IMR-90 (cell line): ENCODE measurements at regions not wholly inside any gene's neighbourhood (a gene's known extent, or its start where the extent isn't known, plus 50 kb on each side); places are given as distances from the start of the nearest gene placed in this dataset.

Source experiments
- ATAC-seq: fragments of 200-7000 bp; cut with Tn5 transposase; 2 replicates; pipeline ENCODE4 v1.9.1; 2020; ENCODE audit warnings: low read depth, mild to moderate bottlenecking, moderate library complexity
- BruUV-seq: library from RNA; stranded (reverse); fragments of 400-500 nt; replicated peaks from 2 replicates; lab custom pipeline; 2021; lab: Mats Ljungman, UMichigan
- CTCF ChIA-PET: fragments of 300-600 bp; formaldehyde crosslinking; extraction: SDS; loops from one replicate; lab custom pipeline; 2021; ENCODE audit warnings: antibody characterized with exemption; lab: Yijun Ruan, JAX
- POLR2A ChIA-PET: fragments of 300-600 bp; sonication (Branson Sonifier 250); formaldehyde crosslinking; loops from one replicate; lab custom pipeline; 2022; ENCODE audit warnings: antibody characterized with exemption; ENCODE audit not compliant: unreplicated experiment; lab: Charles Lee
- DNase-seq: peaks from one replicate; pipeline ENCODE4 v3.0.0; 2013
- H2AFZ ChIP-seq: replicated peaks from 2 replicates; pipeline ENCODE3; 2013; ENCODE audit warnings: low read length, mild to moderate bottlenecking; ENCODE audit not compliant: poor library complexity
- H2AK5ac ChIP-seq: 2 replicates; pipeline ENCODE4 v1.6.1; 2013; ENCODE audit warnings: low read depth, low read length, inconsistent platforms
- H2AK9ac ChIP-seq: replicated peaks from 2 replicates; pipeline ENCODE3; 2013; ENCODE audit warnings: mild to moderate bottlenecking, low read depth, low read length, moderate library complexity; ENCODE audit not compliant: poor library complexity
- H2BK120ac ChIP-seq: 2 replicates; pipeline ENCODE4 v1.6.1; 2013; ENCODE audit warnings: low read depth, low read length, inconsistent platforms
- H2BK15ac ChIP-seq: 3 replicates; pipeline ENCODE4 v1.6.1; 2013; ENCODE audit warnings: low read depth, low read length, inconsistent platforms
- H2BK20ac ChIP-seq: 2 replicates; pipeline ENCODE4 v1.6.1; 2013; ENCODE audit warnings: low read depth, mild to moderate bottlenecking, inconsistent platforms, low read length, moderate library complexity
- H2BK5ac ChIP-seq: 2 replicates; pipeline ENCODE4 v1.6.1; 2013; ENCODE audit warnings: mild to moderate bottlenecking, low read depth, low read length, inconsistent platforms; ENCODE audit not compliant: poor library complexity, severe bottlenecking
- H3K14ac ChIP-seq: replicated peaks from 2 replicates; pipeline ENCODE4 v1.6.1; 2013; ENCODE audit warnings: low read depth, low read length, inconsistent platforms
- H3K18ac ChIP-seq: 2 replicates; pipeline ENCODE4 v1.6.1; 2013; ENCODE audit warnings: low read depth, low read length, control low read depth
- H3K23ac ChIP-seq: 2 replicates; pipeline ENCODE4 v1.6.1; 2013; ENCODE audit warnings: low read depth, low read length, inconsistent platforms
- H3K27ac ChIP-seq: 2 replicates; pipeline ENCODE4 v1.5.1; 2013; ENCODE audit warnings: mild to moderate bottlenecking, control low read depth, low read length; ENCODE audit not compliant: insufficient read depth
- H3K27me3 ChIP-seq: 2 replicates; pipeline ENCODE4 v1.6.1; 2013; ENCODE audit warnings: low read length; ENCODE audit not compliant: control insufficient read depth, insufficient read depth
- H3K36me3 ChIP-seq: 2 replicates; pipeline ENCODE4 v1.6.1; 2013; ENCODE audit warnings: low read length, mixed read lengths; ENCODE audit not compliant: control insufficient read depth, insufficient read depth
- H3K4ac ChIP-seq: 2 replicates; pipeline ENCODE4 v1.6.1; 2013; ENCODE audit warnings: low read depth, low read length, inconsistent platforms
- H3K4me1 ChIP-seq: 2 replicates; pipeline ENCODE4 v1.6.1; 2013; ENCODE audit warnings: low read length, mixed read lengths; ENCODE audit not compliant: control insufficient read depth, insufficient read depth
- H3K4me2 ChIP-seq: 2 replicates; pipeline ENCODE4 v1.6.1; 2013; ENCODE audit warnings: low read depth, mild to moderate bottlenecking, control low read depth, low read length, moderate library complexity
- H3K4me3 ChIP-seq: 2 replicates; pipeline ENCODE4 v1.5.1; 2013; ENCODE audit warnings: low read depth, mild to moderate bottlenecking, control low read depth, low read length, moderate library complexity; ENCODE audit not compliant: insufficient read depth
- H3K56ac ChIP-seq: 2 replicates; pipeline ENCODE4 v1.6.1; 2013; ENCODE audit warnings: low read length, inconsistent platforms; ENCODE audit not compliant: insufficient read depth; ENCODE audit errors: extremely low read depth
- H3K79me1 ChIP-seq, 2 experiments: 2 replicates each; pipeline ENCODE4 v1.6.1; 2013; ENCODE audit warnings: low read length in 2 of 2, inconsistent platforms in 1 of 2, low read depth in 1 of 2
- H3K9ac ChIP-seq: 2 replicates; pipeline ENCODE4 v1.6.1; 2013; ENCODE audit warnings: low read depth, low read length, control low read depth
- H3K9me1 ChIP-seq: 2 replicates; pipeline ENCODE4 v1.6.1; 2013; ENCODE audit warnings: low read length, inconsistent platforms; ENCODE audit not compliant: insufficient read depth
- H3K9me3 ChIP-seq: 2 replicates; pipeline ENCODE4 v1.6.1; 2013; ENCODE audit warnings: low read length; ENCODE audit not compliant: control insufficient read depth, insufficient read depth
- H4K20me1 ChIP-seq: 2 replicates; pipeline ENCODE4 v1.6.1; 2013; ENCODE audit warnings: low read length, inconsistent platforms; ENCODE audit not compliant: insufficient read depth
- H4K5ac ChIP-seq: 2 replicates; pipeline ENCODE4 v1.6.1; 2013; ENCODE audit warnings: mild to moderate bottlenecking, low read depth, low read length, control low read depth
- H4K8ac ChIP-seq, 2 experiments: 2 replicates each; pipeline ENCODE4 v1.6.1; 2013; ENCODE audit warnings: low read depth in 2 of 2, low read length in 2 of 2, control low read depth in 1 of 2, inconsistent platforms in 1 of 2
- H4K91ac ChIP-seq: 2 replicates; pipeline ENCODE4 v1.6.1; 2013; ENCODE audit warnings: low read depth, low read length, inconsistent platforms; ENCODE audit not compliant: insufficient read depth
- WGBS, 2 experiments: methylation state at CpG; one replicate each; pipeline versions ENCODE4 v1.1.5 to v1.1.7; 2013; ENCODE audit warnings: missing lambda C conversion rate in 2 of 2; ENCODE audit not compliant: insufficient read length in 1 of 2; ENCODE audit errors: extremely low coverage in 2 of 2; 5-methylcytosine and 5-hydroxymethylcytosine counted together
- dilution Hi-C: fragments of 300-500 bp; cut with HindIII; formaldehyde crosslinking; loops from one replicate; pipeline ENCODE4 v1.14.3; 2018; ENCODE audit warnings: low sequenced_read_pairs; ENCODE audit not compliant: unreplicated experiment
- in situ Hi-C: fragments of 300-500 bp; cut with MboI; formaldehyde crosslinking; loops from 3 replicates; pipeline ENCODE4 v1.14.3; 2019; ENCODE audit warnings: low sequenced_read_pairs, inconsistent platforms, mixed read lengths
- intact Hi-C: fragments of 100-400 bp; cut with micrococcal nuclease; formaldehyde crosslinking; loops from 2 replicates; pipeline ENCODE4 v1.10.0; 2022
- TF ChIP-seq, protein P1 (sequence below): conservative IDR thresholded peaks from 2 replicates; pipeline ENCODE4 v1.5.1; 2012; ENCODE audit warnings: mild to moderate bottlenecking, low read depth, low read length, improper control_type of control experiment

DNA sequence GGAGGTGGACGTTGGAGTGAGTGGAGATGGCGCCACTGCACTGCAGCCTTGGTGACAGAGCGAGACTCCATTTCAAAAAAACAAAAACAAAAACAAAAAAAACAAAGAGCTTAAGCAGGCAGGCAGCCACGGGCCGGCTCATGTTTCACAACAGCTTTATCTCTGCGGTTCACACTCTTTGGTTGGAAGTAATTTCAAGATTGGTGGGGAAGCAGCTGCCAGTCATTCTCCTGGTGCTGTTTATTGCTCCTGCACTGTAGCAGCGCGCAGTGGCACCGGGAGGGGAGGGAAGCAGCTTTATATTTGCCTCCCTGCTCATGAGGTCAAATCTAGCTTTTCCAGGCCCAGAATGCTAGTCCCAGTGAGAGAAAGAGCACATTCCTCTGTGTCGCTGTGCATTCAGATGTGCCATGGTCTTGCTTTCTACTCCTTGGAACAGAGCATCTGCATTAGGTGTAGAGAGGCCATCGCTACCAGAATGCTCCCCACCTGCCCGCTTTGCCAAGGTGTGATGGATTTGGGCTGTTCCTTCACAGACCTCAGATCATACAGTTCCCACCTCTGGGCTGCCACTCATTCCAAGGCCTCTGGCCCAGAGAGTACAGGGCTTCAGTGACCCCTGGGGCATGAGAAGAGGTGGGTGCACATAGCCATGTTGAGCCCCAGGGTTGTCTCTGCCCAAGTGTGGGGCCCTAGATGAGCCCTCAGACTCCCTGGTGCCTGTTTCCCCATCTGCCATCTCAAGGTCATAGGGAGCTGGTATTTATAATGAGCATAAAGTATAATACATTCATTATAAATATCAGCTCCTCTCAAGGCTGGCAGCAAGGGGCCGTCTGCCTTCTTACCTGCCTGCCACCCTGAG, 270.4 kb downstream of the MED10 start:
- ChIA-PET POLR2A (no interaction called here), CTCF (no interaction called here)
- H3K14ac ChIP-seq: no peak overlapping the region
- H3K18ac ChIP-seq: no peak overlapping the region
- TF ChIP-seq, protein P1, sequence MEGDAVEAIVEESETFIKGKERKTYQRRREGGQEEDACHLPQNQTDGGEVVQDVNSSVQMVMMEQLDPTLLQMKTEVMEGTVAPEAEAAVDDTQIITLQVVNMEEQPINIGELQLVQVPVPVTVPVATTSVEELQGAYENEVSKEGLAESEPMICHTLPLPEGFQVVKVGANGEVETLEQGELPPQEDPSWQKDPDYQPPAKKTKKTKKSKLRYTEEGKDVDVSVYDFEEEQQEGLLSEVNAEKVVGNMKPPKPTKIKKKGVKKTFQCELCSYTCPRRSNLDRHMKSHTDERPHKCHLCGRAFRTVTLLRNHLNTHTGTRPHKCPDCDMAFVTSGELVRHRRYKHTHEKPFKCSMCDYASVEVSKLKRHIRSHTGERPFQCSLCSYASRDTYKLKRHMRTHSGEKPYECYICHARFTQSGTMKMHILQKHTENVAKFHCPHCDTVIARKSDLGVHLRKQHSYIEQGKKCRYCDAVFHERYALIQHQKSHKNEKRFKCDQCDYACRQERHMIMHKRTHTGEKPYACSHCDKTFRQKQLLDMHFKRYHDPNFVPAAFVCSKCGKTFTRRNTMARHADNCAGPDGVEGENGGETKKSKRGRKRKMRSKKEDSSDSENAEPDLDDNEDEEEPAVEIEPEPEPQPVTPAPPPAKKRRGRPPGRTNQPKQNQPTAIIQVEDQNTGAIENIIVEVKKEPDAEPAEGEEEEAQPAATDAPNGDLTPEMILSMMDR: no peak
- dilution Hi-C loops: no loop called here
- H3K4me2 ChIP-seq: no peak overlapping the region
- H3K27ac ChIP-seq: no peak overlapping the region
- H3K56ac ChIP-seq: no peak overlapping the region
- no peaks in the 10 kb centered on the region for H4K20me1 ChIP-seq
- peaks cover 41% of the 10 kb centered on the region for H3K9me3 ChIP-seq
- H2BK5ac ChIP-seq: no peak overlapping the region
- no peak overlapping the region for H3K4ac ChIP-seq
- no peak overlapping the region for H2AK5ac ChIP-seq
- no peaks in the 10 kb centered on the region for H3K9me1 ChIP-seq
- no CpG with 5 or more reads among the region's 13 CpGs for WGBS, 2 experiments
- H3K4me1 ChIP-seq: no peaks in the 10 kb centered on the region
- in situ Hi-C loops: no loop called here
- H4K8ac ChIP-seq: no peak overlapping the region
- no peak overlapping the region for H2AK9ac ChIP-seq
- BruUV-seq: no TSS peak
- no peak overlapping the region for H2BK120ac ChIP-seq
- ATAC-seq (no peak), DNase-seq (no peak)
- no peak overlapping the region for H2AFZ ChIP-seq
- no peak overlapping the region for H4K5ac ChIP-seq
- H3K27me3 ChIP-seq: no peaks in the 10 kb centered on the region
- H4K91ac ChIP-seq: no peak overlapping the region
- H3K23ac ChIP-seq: no peak overlapping the region
- intact Hi-C loops: no loop called here
- no peaks in the 10 kb centered on the region for H3K36me3 ChIP-seq
- no peaks in the 10 kb centered on the region for H3K79me1 ChIP-seq
- no peak overlapping the region for H3K4me3 ChIP-seq
- H3K9ac ChIP-seq: no peak overlapping the region
- H2BK15ac ChIP-seq: no peak overlapping the region
- no peak overlapping the region for H2BK20ac ChIP-seq
